Esophagus muscularis mucosa (tissue), 4 donors: ENCODE measurements at regions not wholly inside any gene's neighbourhood (a gene's known extent, or its start where the extent isn't known, plus 50 kb on each side); places are given as distances from the start of the nearest gene placed in this dataset.

Source experiments
- DNase-seq: peaks from one replicate; pipeline ENCODE4 v3.0.0-alpha.2; 2017; ENCODE audit errors: extremely low spot score
- H3K27ac ChIP-seq, 4 donors: fragments of 200-600 bp; sonication (generic); replicated peaks in 1 of 4; 1 replicate in 3 of 4; 2 replicates in 1 of 4; pipeline ENCODE4 v1.5.1; 2016 to 2019; ENCODE audit warnings: mild to moderate bottlenecking in 1 of 4
- H3K27me3 ChIP-seq, 4 donors: fragments of 200-600 bp; sonication (generic); one replicate each; pipeline versions ENCODE4 v1.5.1 to v1.6.0; 2016 to 2019
- H3K36me3 ChIP-seq, 4 donors: fragments of 200-600 bp; sonication (generic); one replicate each; pipeline ENCODE4 v1.5.1; 2016 to 2019
- H3K4me1 ChIP-seq, 4 donors: fragments of 200-600 bp; sonication (generic); one replicate each; pipeline ENCODE4 v1.5.1; 2016 to 2019
- H3K4me3 ChIP-seq, 4 donors: fragments of 200-600 bp; sonication (generic); 1 replicate in 2 of 4; 2 replicates in 2 of 4; pipeline ENCODE4 v1.5.1; 2016 to 2019; ENCODE audit warnings: mild to moderate bottlenecking in 4 of 4, moderate library complexity in 1 of 4
- H3K9me3 ChIP-seq, 4 donors: fragments of 200-600 bp; sonication (generic); 1 replicate in 3 of 4; 2 replicates in 1 of 4; pipeline ENCODE4 v1.5.1; 2016 to 2019
- EP300 ChIP-seq: sonication (generic); formaldehyde crosslinking; IDR thresholded peaks from one replicate; pipeline ENCODE4 v1.6.1; 2017; ENCODE audit warnings: antibody characterized with exemption
- POLR2A ChIP-seq: fragments of 450-650 bp; IDR thresholded peaks from one replicate; pipeline ENCODE4 v1.6.1; 2017; ENCODE audit warnings: antibody characterized with exemption, moderate library complexity, mild to moderate bottlenecking, low read depth
- POLR2AphosphoS5 ChIP-seq, 2 donors: sonication (generic); formaldehyde crosslinking; IDR thresholded peaks; one replicate each; pipeline ENCODE4 v1.6.1; 2017; ENCODE audit warnings: antibody characterized with exemption in 2 of 2
- WGBS: methylation state at CpG from one replicate; pipeline ENCODE4 v1.1.5; 2018; 5-methylcytosine and 5-hydroxymethylcytosine counted together
- intact Hi-C: fragments of 100-400 bp; cut with DNase I; formaldehyde crosslinking; loops from one replicate; pipeline ENCODE4 v1.15.1; 2023
- TF ChIP-seq, protein P1 (sequence below), 3 experiments: fragments of 200-600 bp in 2 of 3; fragments of 450-650 bp in 1 of 3; sonication (generic) in 2 of 3; IDR thresholded peaks; one replicate each; pipeline ENCODE4 v1.5.1; 2017 to 2019; ENCODE audit warnings: antibody characterized with exemption in 3 of 3, mild to moderate bottlenecking in 2 of 3, moderate library complexity in 1 of 3

DNA sequence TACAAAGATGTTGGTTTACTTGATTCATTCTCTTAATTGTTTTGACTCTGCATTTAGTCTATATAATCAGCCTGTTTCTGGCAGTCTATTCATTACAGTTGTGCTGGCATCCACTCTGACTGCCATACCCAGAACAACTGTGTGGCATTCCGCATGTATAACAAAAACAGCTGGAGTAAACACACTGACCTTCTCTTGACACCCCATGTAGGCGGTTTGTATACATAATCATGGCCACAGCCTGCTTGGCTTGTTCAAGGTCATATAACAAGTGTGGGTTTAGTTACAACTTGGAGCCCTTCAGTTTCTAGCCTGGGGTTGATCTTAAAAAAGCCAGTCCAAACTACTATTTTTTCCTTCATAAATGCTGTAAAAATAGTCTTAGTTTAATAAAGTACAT lies 70.9 kb downstream of the MBL2 start:
- no peak for DNase-seq
- H3K4me3 ChIP-seq, result no peak overlapping the region
- intact Hi-C loops, result no loop called here
- H3K9me3 ChIP-seq, result no peaks in the 10 kb centered on the region
- H3K27me3 ChIP-seq, result no peaks in the 10 kb centered on the region
- TF ChIP-seq, protein P1, sequence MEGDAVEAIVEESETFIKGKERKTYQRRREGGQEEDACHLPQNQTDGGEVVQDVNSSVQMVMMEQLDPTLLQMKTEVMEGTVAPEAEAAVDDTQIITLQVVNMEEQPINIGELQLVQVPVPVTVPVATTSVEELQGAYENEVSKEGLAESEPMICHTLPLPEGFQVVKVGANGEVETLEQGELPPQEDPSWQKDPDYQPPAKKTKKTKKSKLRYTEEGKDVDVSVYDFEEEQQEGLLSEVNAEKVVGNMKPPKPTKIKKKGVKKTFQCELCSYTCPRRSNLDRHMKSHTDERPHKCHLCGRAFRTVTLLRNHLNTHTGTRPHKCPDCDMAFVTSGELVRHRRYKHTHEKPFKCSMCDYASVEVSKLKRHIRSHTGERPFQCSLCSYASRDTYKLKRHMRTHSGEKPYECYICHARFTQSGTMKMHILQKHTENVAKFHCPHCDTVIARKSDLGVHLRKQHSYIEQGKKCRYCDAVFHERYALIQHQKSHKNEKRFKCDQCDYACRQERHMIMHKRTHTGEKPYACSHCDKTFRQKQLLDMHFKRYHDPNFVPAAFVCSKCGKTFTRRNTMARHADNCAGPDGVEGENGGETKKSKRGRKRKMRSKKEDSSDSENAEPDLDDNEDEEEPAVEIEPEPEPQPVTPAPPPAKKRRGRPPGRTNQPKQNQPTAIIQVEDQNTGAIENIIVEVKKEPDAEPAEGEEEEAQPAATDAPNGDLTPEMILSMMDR (IDR thresholded peaks at IDR 0.05), result no peak
- TF ChIP-seq POLR2AphosphoS5 (IDR thresholded peaks at IDR 0.05) (no peak), EP300 (no peak), POLR2A (no peak)
- no peak overlapping the region for H3K27ac ChIP-seq
- no peaks in the 10 kb centered on the region for H3K36me3 ChIP-seq
- 57% methylated on average over 2 of the region's 2 CpGs for WGBS
- H3K4me1 ChIP-seq, result no peaks in the 10 kb centered on the region

DNA sequence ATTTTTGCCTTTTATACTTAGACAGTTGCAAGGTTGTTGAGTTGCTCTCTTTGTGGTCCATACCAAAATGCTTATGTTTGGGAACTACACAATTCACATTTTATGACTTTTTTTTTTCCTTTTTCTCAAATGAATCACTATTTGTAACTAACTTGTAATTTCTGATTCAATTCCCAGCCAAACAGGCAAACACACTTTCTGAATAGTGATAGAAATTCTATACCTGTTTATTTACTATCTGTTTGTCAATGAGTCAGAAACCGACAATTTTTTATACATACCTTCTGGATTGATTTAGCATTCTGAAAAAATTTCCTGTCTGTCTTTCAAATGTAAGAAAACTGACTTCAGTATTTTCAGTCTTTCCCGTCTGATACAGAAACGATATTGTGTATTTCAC lies 69.1 kb downstream of the MBL2 start:
- no peaks in the 10 kb centered on the region for H3K4me1 ChIP-seq
- no peak for DNase-seq
- no peaks in the 10 kb centered on the region for H3K9me3 ChIP-seq
- no peak overlapping the region for H3K27ac ChIP-seq
- TF ChIP-seq POLR2A (no peak), POLR2AphosphoS5 (IDR thresholded peaks at IDR 0.05) (no peak), EP300 (no peak)
- TF ChIP-seq, protein P1 (IDR thresholded peaks at IDR 0.05), result no peak
- H3K36me3 ChIP-seq, result no peaks in the 10 kb centered on the region
- H3K4me3 ChIP-seq, result no peak overlapping the region
- intact Hi-C loops, result no loop called here
- H3K27me3 ChIP-seq, result no peaks in the 10 kb centered on the region
- 84% methylated on average over 3 of the region's 3 CpGs for WGBS

DNA sequence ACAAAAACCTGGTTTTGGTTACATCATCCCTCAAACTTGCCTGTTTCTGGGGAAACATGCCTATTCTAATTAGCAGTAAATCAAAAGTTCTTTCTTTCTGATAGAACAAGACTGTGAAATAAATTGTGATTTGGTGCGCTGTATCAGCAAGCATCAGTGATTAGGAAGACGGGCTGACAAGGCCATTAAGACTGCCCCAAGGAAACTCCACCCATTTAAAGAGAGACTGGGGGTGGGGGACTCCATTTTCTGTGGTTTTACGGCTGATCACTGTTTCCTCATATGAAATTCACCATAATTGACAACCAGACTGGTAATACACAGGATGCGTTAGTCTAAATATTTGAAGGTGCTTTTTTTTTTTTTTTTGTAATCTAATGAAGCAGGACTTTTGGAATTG lies 68.7 kb downstream of the MBL2 start:
- H3K27ac ChIP-seq, result no peak overlapping the region
- no peaks in the 10 kb centered on the region for H3K27me3 ChIP-seq
- no peak overlapping the region for H3K4me3 ChIP-seq
- no peaks in the 10 kb centered on the region for H3K36me3 ChIP-seq
- H3K9me3 ChIP-seq, result no peaks in the 10 kb centered on the region
- TF ChIP-seq, protein P1 (IDR thresholded peaks at IDR 0.05), result no peak
- TF ChIP-seq POLR2AphosphoS5 (IDR thresholded peaks at IDR 0.05), result no peak
- TF ChIP-seq EP300, result no peak
- TF ChIP-seq POLR2A, result no peak
- 62% methylated on average over 4 of the region's 4 CpGs for WGBS
- intact Hi-C loops, result no loop called here
- no peak for DNase-seq
- no peaks in the 10 kb centered on the region for H3K4me1 ChIP-seq

DNA sequence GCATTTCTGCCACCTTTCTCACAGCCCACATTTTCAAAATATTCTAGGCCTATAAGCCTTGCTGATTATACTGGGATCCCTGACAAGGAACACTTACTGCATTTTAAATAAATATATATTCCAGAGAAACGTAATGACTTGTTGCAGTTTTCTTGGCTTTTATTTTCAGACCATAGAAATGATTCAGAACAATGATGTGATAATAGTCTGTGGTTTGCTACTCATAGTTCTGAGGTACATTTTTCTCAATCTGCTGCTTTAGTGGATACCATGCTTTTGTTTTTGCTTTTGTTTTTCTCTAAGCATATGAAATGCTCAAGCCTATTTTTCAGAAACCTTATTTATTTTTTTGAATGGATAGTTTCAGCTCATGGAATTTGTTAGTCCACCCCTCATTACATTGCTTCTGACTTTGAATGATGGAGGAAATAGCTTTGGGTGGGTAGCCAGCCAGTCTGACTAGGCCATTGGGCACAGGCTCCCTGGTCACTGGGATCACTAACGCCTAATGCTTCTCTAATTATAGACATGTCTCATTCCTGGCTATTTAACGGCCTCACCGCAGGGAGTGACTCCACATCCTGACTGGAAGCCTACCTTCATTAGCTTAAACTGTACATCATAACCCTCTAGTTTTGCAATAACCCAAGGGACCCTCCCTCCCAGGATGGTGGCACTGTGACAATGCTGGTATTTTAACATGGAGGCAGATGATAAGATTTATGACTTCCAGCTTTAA lies 66.1 kb downstream of the MBL2 start:
- no peaks in the 10 kb centered on the region for H3K27me3 ChIP-seq
- H3K36me3 ChIP-seq, result no peaks in the 10 kb centered on the region
- no peak for TF ChIP-seq POLR2AphosphoS5 (IDR thresholded peaks at IDR 0.05)
- no peak for TF ChIP-seq EP300
- TF ChIP-seq POLR2A, result no peak
- TF ChIP-seq, protein P1 (IDR thresholded peaks at IDR 0.05), result no peak
- no peaks in the 10 kb centered on the region for H3K4me1 ChIP-seq
- H3K9me3 ChIP-seq, result no peaks in the 10 kb centered on the region
- no peak overlapping the region for H3K27ac ChIP-seq
- DNase-seq, result no peak
- no peak overlapping the region for H3K4me3 ChIP-seq
- WGBS, result 83% methylated on average over 4 of the region's 4 CpGs
- intact Hi-C loops, result no loop called here
